IMR-90 (cell line): ENCODE measurements at regions not wholly inside any gene's neighbourhood (a gene's known extent, or its start where the extent isn't known, plus 50 kb on each side); places are given as distances from the start of the nearest gene placed in this dataset.

Experiments used
- ATAC-seq: fragments of 200-7000 bp; cut with Tn5 transposase; 2 replicates; pipeline ENCODE4 v1.9.1; 2020; ENCODE audit warnings: low read depth, mild to moderate bottlenecking, moderate library complexity
- BruUV-seq: library from RNA; stranded (reverse); fragments of 400-500 nt; replicated peaks from 2 replicates; lab custom pipeline; 2021; lab: Mats Ljungman, UMichigan
- CTCF ChIA-PET: fragments of 300-600 bp; formaldehyde crosslinking; extraction: SDS; loops from one replicate; lab custom pipeline; 2021; ENCODE audit warnings: antibody characterized with exemption; lab: Yijun Ruan, JAX
- POLR2A ChIA-PET: fragments of 300-600 bp; sonication (Branson Sonifier 250); formaldehyde crosslinking; loops from one replicate; lab custom pipeline; 2022; ENCODE audit warnings: antibody characterized with exemption; ENCODE audit not compliant: unreplicated experiment; lab: Charles Lee
- DNase-seq: peaks from one replicate; pipeline ENCODE4 v3.0.0; 2013
- H2AFZ ChIP-seq: replicated peaks from 2 replicates; pipeline ENCODE3; 2013; ENCODE audit warnings: low read length, mild to moderate bottlenecking; ENCODE audit not compliant: poor library complexity
- H2AK5ac ChIP-seq: 2 replicates; pipeline ENCODE4 v1.6.1; 2013; ENCODE audit warnings: low read depth, low read length, inconsistent platforms
- H2AK9ac ChIP-seq: replicated peaks from 2 replicates; pipeline ENCODE3; 2013; ENCODE audit warnings: mild to moderate bottlenecking, low read depth, low read length, moderate library complexity; ENCODE audit not compliant: poor library complexity
- H2BK120ac ChIP-seq: 2 replicates; pipeline ENCODE4 v1.6.1; 2013; ENCODE audit warnings: low read depth, low read length, inconsistent platforms
- H2BK15ac ChIP-seq: 3 replicates; pipeline ENCODE4 v1.6.1; 2013; ENCODE audit warnings: low read depth, low read length, inconsistent platforms
- H2BK20ac ChIP-seq: 2 replicates; pipeline ENCODE4 v1.6.1; 2013; ENCODE audit warnings: low read depth, mild to moderate bottlenecking, inconsistent platforms, low read length, moderate library complexity
- H2BK5ac ChIP-seq: 2 replicates; pipeline ENCODE4 v1.6.1; 2013; ENCODE audit warnings: mild to moderate bottlenecking, low read depth, low read length, inconsistent platforms; ENCODE audit not compliant: poor library complexity, severe bottlenecking
- H3K14ac ChIP-seq: replicated peaks from 2 replicates; pipeline ENCODE4 v1.6.1; 2013; ENCODE audit warnings: low read depth, low read length, inconsistent platforms
- H3K18ac ChIP-seq: 2 replicates; pipeline ENCODE4 v1.6.1; 2013; ENCODE audit warnings: low read depth, low read length, control low read depth
- H3K23ac ChIP-seq: 2 replicates; pipeline ENCODE4 v1.6.1; 2013; ENCODE audit warnings: low read depth, low read length, inconsistent platforms
- H3K27ac ChIP-seq: 2 replicates; pipeline ENCODE4 v1.5.1; 2013; ENCODE audit warnings: mild to moderate bottlenecking, control low read depth, low read length; ENCODE audit not compliant: insufficient read depth
- H3K27me3 ChIP-seq: 2 replicates; pipeline ENCODE4 v1.6.1; 2013; ENCODE audit warnings: low read length; ENCODE audit not compliant: control insufficient read depth, insufficient read depth
- H3K36me3 ChIP-seq: 2 replicates; pipeline ENCODE4 v1.6.1; 2013; ENCODE audit warnings: low read length, mixed read lengths; ENCODE audit not compliant: control insufficient read depth, insufficient read depth
- H3K4ac ChIP-seq: 2 replicates; pipeline ENCODE4 v1.6.1; 2013; ENCODE audit warnings: low read depth, low read length, inconsistent platforms
- H3K4me1 ChIP-seq: 2 replicates; pipeline ENCODE4 v1.6.1; 2013; ENCODE audit warnings: low read length, mixed read lengths; ENCODE audit not compliant: control insufficient read depth, insufficient read depth
- H3K4me2 ChIP-seq: 2 replicates; pipeline ENCODE4 v1.6.1; 2013; ENCODE audit warnings: low read depth, mild to moderate bottlenecking, control low read depth, low read length, moderate library complexity
- H3K4me3 ChIP-seq: 2 replicates; pipeline ENCODE4 v1.5.1; 2013; ENCODE audit warnings: low read depth, mild to moderate bottlenecking, control low read depth, low read length, moderate library complexity; ENCODE audit not compliant: insufficient read depth
- H3K56ac ChIP-seq: 2 replicates; pipeline ENCODE4 v1.6.1; 2013; ENCODE audit warnings: low read length, inconsistent platforms; ENCODE audit not compliant: insufficient read depth; ENCODE audit errors: extremely low read depth
- H3K79me1 ChIP-seq, 2 experiments: 2 replicates each; pipeline ENCODE4 v1.6.1; 2013; ENCODE audit warnings: low read length in 2 of 2, inconsistent platforms in 1 of 2, low read depth in 1 of 2
- H3K9ac ChIP-seq: 2 replicates; pipeline ENCODE4 v1.6.1; 2013; ENCODE audit warnings: low read depth, low read length, control low read depth
- H3K9me1 ChIP-seq: 2 replicates; pipeline ENCODE4 v1.6.1; 2013; ENCODE audit warnings: low read length, inconsistent platforms; ENCODE audit not compliant: insufficient read depth
- H3K9me3 ChIP-seq: 2 replicates; pipeline ENCODE4 v1.6.1; 2013; ENCODE audit warnings: low read length; ENCODE audit not compliant: control insufficient read depth, insufficient read depth
- H4K20me1 ChIP-seq: 2 replicates; pipeline ENCODE4 v1.6.1; 2013; ENCODE audit warnings: low read length, inconsistent platforms; ENCODE audit not compliant: insufficient read depth
- H4K5ac ChIP-seq: 2 replicates; pipeline ENCODE4 v1.6.1; 2013; ENCODE audit warnings: mild to moderate bottlenecking, low read depth, low read length, control low read depth
- H4K8ac ChIP-seq, 2 experiments: 2 replicates each; pipeline ENCODE4 v1.6.1; 2013; ENCODE audit warnings: low read depth in 2 of 2, low read length in 2 of 2, control low read depth in 1 of 2, inconsistent platforms in 1 of 2
- H4K91ac ChIP-seq: 2 replicates; pipeline ENCODE4 v1.6.1; 2013; ENCODE audit warnings: low read depth, low read length, inconsistent platforms; ENCODE audit not compliant: insufficient read depth
- MXI1 ChIP-seq: IDR thresholded peaks from 2 replicates; pipeline ENCODE4 v1.6.1; 2012; ENCODE audit warnings: low read depth, mild to moderate bottlenecking, low read length, moderate library complexity, borderline replicate concordance
- WGBS, 2 experiments: methylation state at CpG; one replicate each; pipeline versions ENCODE4 v1.1.5 to v1.1.7; 2013; ENCODE audit warnings: missing lambda C conversion rate in 2 of 2; ENCODE audit not compliant: insufficient read length in 1 of 2; ENCODE audit errors: extremely low coverage in 2 of 2; 5-methylcytosine and 5-hydroxymethylcytosine counted together
- dilution Hi-C: fragments of 300-500 bp; cut with HindIII; formaldehyde crosslinking; loops from one replicate; pipeline ENCODE4 v1.14.3; 2018; ENCODE audit warnings: low sequenced_read_pairs; ENCODE audit not compliant: unreplicated experiment
- in situ Hi-C: fragments of 300-500 bp; cut with MboI; formaldehyde crosslinking; loops from 3 replicates; pipeline ENCODE4 v1.14.3; 2019; ENCODE audit warnings: low sequenced_read_pairs, inconsistent platforms, mixed read lengths
- intact Hi-C: fragments of 100-400 bp; cut with micrococcal nuclease; formaldehyde crosslinking; loops from 2 replicates; pipeline ENCODE4 v1.10.0; 2022

DNA sequence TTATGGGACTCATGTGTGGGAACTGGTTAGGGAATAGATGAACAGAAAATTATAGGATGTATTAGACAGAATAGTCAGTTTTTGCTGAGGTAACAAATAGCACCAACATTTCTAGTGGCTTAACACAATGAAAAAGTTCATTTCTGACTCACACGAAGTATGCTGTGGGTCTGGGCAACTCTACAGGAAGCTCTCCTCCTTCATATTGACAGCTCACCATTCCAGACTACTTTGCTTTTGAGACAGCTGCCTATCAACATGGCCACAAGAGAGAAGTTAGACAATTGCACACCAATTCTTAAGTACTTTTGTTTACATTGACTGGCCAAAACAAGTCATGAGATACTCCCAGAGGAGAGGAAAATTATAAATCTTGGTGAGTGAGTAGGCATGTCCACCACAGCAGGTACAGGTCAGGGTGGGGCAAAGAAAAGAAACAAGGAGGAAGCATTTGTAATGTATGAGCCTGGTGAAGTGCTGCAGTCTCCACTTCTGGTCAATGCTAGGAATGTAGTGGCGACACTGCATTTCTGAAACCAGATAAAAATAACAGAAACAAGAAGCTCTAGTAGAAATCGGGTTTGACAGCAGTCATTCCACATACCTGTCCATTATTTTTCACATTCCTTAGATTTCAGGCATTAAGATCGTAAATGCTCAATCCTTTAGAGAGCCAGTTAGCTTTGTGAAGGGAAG is 141.6 kb downstream of the ICOS start:
- H3K4me3 ChIP-seq: no peak overlapping the region
- H4K20me1 ChIP-seq: no peaks in the 10 kb centered on the region
- H3K14ac ChIP-seq: no peak overlapping the region
- H3K4me1 ChIP-seq: no peaks in the 10 kb centered on the region
- H2AFZ ChIP-seq: no peak overlapping the region
- intact Hi-C loops: no loop called here
- H4K5ac ChIP-seq: no peak overlapping the region
- H4K8ac ChIP-seq: no peak overlapping the region
- in situ Hi-C loops: no loop called here
- H2BK20ac ChIP-seq: no peak overlapping the region
- no CpG with 5 or more reads among the region's 4 CpGs for WGBS, 2 experiments
- dilution Hi-C loops: no loop called here
- H3K23ac ChIP-seq: no peak overlapping the region
- no peak overlapping the region for H4K91ac ChIP-seq
- H2AK5ac ChIP-seq: no peak overlapping the region
- H3K27me3 ChIP-seq: peaks cover 8% of the 10 kb centered on the region; the same call in 1 of the 2 replicates
- H3K27ac ChIP-seq: no peak overlapping the region
- H3K9me3 ChIP-seq: no peaks in the 10 kb centered on the region
- no peak for DNase-seq
- no peak overlapping the region for H3K4ac ChIP-seq
- no peak overlapping the region for H2BK5ac ChIP-seq
- POLR2A ChIA-PET: no interaction called here
- H2BK120ac ChIP-seq: no peak overlapping the region
- H3K56ac ChIP-seq: no peak overlapping the region
- H3K18ac ChIP-seq: no peak overlapping the region
- H2BK15ac ChIP-seq: no peak overlapping the region
- no peak overlapping the region for H3K4me2 ChIP-seq
- no peak overlapping the region for H2AK9ac ChIP-seq
- ATAC-seq: no peak
- no peaks in the 10 kb centered on the region for H3K36me3 ChIP-seq
- H3K9me1 ChIP-seq: no peaks in the 10 kb centered on the region
- H3K79me1 ChIP-seq: no peaks in the 10 kb centered on the region
- no peak overlapping the region for H3K9ac ChIP-seq
- TF ChIP-seq MXI1: no peak
- CTCF ChIA-PET: no interaction called here
- BruUV-seq: no TSS peak
